Panc1 (cell line): ENCODE measurements at regions not wholly inside any gene's neighbourhood (a gene's known extent, or its start where the extent isn't known, plus 50 kb on each side); places are given as distances from the start of the nearest gene placed in this dataset.

Experiments used
- ATAC-seq: fragments of 200-7000 bp; cut with Tn5 transposase; 2 replicates; pipeline ENCODE4 v1.9.1; 2020; ENCODE audit warnings: mild to moderate bottlenecking, moderate library complexity
- BruUV-seq: library from RNA; stranded (reverse); fragments of 400-500 nt; replicated peaks from 2 replicates; lab custom pipeline; 2021; lab: Mats Ljungman, UMichigan
- CTCF ChIA-PET: fragments of 300-600 bp; sonication (Branson Sonifier 250); formaldehyde crosslinking; loops from one replicate; lab custom pipeline; 2022; ENCODE audit warnings: antibody characterized with exemption; lab: Charles Lee
- POLR2A ChIA-PET: fragments of 300-600 bp; sonication (Branson Sonifier 250); formaldehyde crosslinking; loops from one replicate; lab custom pipeline; 2022; ENCODE audit warnings: antibody characterized with exemption; lab: Charles Lee
- DNase-seq: peaks from one replicate; pipeline ENCODE4 v3.0.0-alpha.2; 2010; ENCODE audit warnings: low read depth, low spot score
- H3K27ac ChIP-seq: 2 replicates; pipeline ENCODE4 v1.5.1; 2011; ENCODE audit warnings: mild to moderate bottlenecking, low read length, inconsistent platforms
- H3K27me3 ChIP-seq: fragments of 200-500 bp; sonication (Bioruptor generic); 2 replicates; pipeline ENCODE4 v1.6.0; 2014; ENCODE audit warnings: low read length, inconsistent platforms; ENCODE audit not compliant: control insufficient read depth, insufficient read depth
- H3K36me3 ChIP-seq: fragments of 200-500 bp; sonication (Bioruptor generic); 2 replicates; pipeline ENCODE4 v1.5.1; 2014; ENCODE audit warnings: inconsistent platforms, mild to moderate bottlenecking, low read length, moderate library complexity; ENCODE audit not compliant: control insufficient read depth, insufficient read depth
- H3K4me1 ChIP-seq: 2 replicates; pipeline ENCODE4 v1.5.1; 2011; ENCODE audit warnings: inconsistent platforms, mild to moderate bottlenecking, low read length, moderate library complexity; ENCODE audit not compliant: control insufficient read depth, insufficient read depth
- H3K4me3 ChIP-seq, 2 experiments: 2 replicates each; pipeline ENCODE4 v1.5.1; 2011 to 2012; ENCODE audit warnings: low read depth in 2 of 2, low read length in 2 of 2, mild to moderate bottlenecking in 2 of 2, inconsistent platforms in 1 of 2, moderate library complexity in 1 of 2
- H3K9me3 ChIP-seq: fragments of 200-500 bp; sonication (Bioruptor generic); 2 replicates; pipeline ENCODE4 v1.5.1; 2014; ENCODE audit warnings: low read depth, mild to moderate bottlenecking, inconsistent platforms, low read length, moderate library complexity; ENCODE audit not compliant: control insufficient read depth, insufficient read depth
- CTCF ChIP-seq: fragments of 450-650 bp; IDR thresholded peaks from 2 replicates; pipeline ENCODE4 v1.5.1; 2017; ENCODE audit warnings: mild to moderate bottlenecking
- POLR2AphosphoS5 ChIP-seq: IDR thresholded peaks from 2 replicates; pipeline ENCODE4 v1.6.1; 2012; ENCODE audit warnings: mild to moderate bottlenecking, low read depth, low read length, moderate library complexity
- REST ChIP-seq, 2 experiments: IDR thresholded peaks; 2 replicates each; pipeline ENCODE4 v1.6.1; 2011 to 2012; ENCODE audit warnings: low read depth in 2 of 2, control low read depth in 1 of 2, low read length in 1 of 2, mild to moderate bottlenecking in 1 of 2, moderate library complexity in 1 of 2; ENCODE audit not compliant: insufficient read depth in 1 of 2
- SIN3A ChIP-seq: IDR thresholded peaks from 2 replicates; pipeline ENCODE4 v1.6.1; 2012; ENCODE audit warnings: low read depth, mild to moderate bottlenecking, low read length, moderate library complexity, borderline replicate concordance; ENCODE audit not compliant: insufficient read depth
- TCF7L2 ChIP-seq: IDR thresholded peaks from 2 replicates; pipeline ENCODE4 v1.6.1; 2011; ENCODE audit warnings: mild to moderate bottlenecking, low read depth, low read length, inconsistent platforms
- in situ Hi-C: cut with HindIII; loops from 2 replicates; pipeline ENCODE4 v1.10.0; 2016; ENCODE audit warnings: low sequenced_read_pairs, low pct_unique_long_range_greater_than_20kb
- intact Hi-C: fragments of 100-400 bp; cut with micrococcal nuclease; formaldehyde crosslinking; loops from one replicate; pipeline ENCODE4 v1.10.0; 2022; ENCODE audit not compliant: unreplicated experiment

- ChIA-PET POLR2A (no interaction called here), CTCF (no interaction called here)
- Histone ChIP-seq H3K27me3 (no peaks in the 10 kb centered on the region), H3K36me3 (no peaks in the 10 kb centered on the region), H3K9me3 (no peaks in the 10 kb centered on the region), H3K4me1 (no peaks in the 10 kb centered on the region), H3K27ac (no peak overlapping the region), H3K4me3 (no peak overlapping the region)
- TF ChIP-seq CTCF (no peak), SIN3A (no peak), TCF7L2 (no peak), POLR2AphosphoS5 (no peak), REST (IDR thresholded peaks at IDR 0.05; ENCODE audit: insufficient read depth in 1 of 2, low read depth in 2 of 2, low read length in 1 of 2) (no peak)
- BruUV-seq = no TSS peak
- in situ Hi-C loops (no loop called here), intact Hi-C loops (no loop called here)
- ATAC-seq (no peak), DNase-seq (no peak)
Observed at GRCh38 chr4:171448919-171449481, 364.2 kb upstream of the GALNTL6 start.

GRCh38 chr4:171448358-171448757 is 364.8 kb upstream of the GALNTL6 start:
- no peaks in the 10 kb centered on the region for H3K9me3 ChIP-seq
- ATAC-seq (no peak), DNase-seq (no peak)
- no peak overlapping the region for H3K4me3 ChIP-seq
- no peaks in the 10 kb centered on the region for H3K27me3 ChIP-seq
- in situ Hi-C loops (no loop called here), intact Hi-C loops (no loop called here)
- H3K27ac ChIP-seq = no peak overlapping the region
- BruUV-seq = no TSS peak
- H3K36me3 ChIP-seq = no peaks in the 10 kb centered on the region
- H3K4me1 ChIP-seq = no peaks in the 10 kb centered on the region
- TF ChIP-seq REST (IDR thresholded peaks at IDR 0.05; ENCODE audit: insufficient read depth in 1 of 2, low read depth in 2 of 2, low read length in 1 of 2) = no peak
- no peak for TF ChIP-seq TCF7L2
- no peak for TF ChIP-seq SIN3A
- no peak for TF ChIP-seq CTCF
- no peak for TF ChIP-seq POLR2AphosphoS5
- CTCF ChIA-PET = no interaction called here
- POLR2A ChIA-PET = no interaction called here
